K562 (cell line): ENCODE measurements at regions not wholly inside any gene's neighbourhood (a gene's known extent, or its start where the extent isn't known, plus 50 kb on each side); places are given as distances from the start of the nearest gene placed in this dataset.

ENCODE experiments used
- ATAC-seq: fragments of 200-7000 bp; cut with Tn5 transposase; 3 replicates; pipeline ENCODE4 v1.9.1; 2020; ENCODE audit warnings: moderate library complexity
- BruUV-seq: library from RNA; stranded (reverse); fragments of 400-500 nt; replicated peaks from 2 replicates; lab custom pipeline; 2021; lab: Mats Ljungman, UMichigan
- CTCF ChIA-PET: fragments of 300-600 bp; formaldehyde crosslinking; extraction: SDS; loops from one replicate; lab custom pipeline; 2021; ENCODE audit warnings: low intra/inter-chr PET ratio; lab: Yijun Ruan, JAX
- POLR2A ChIA-PET: fragments of 300-600, 350-650 bp; sonication (Branson Sonifier 250); formaldehyde crosslinking; extraction: SDS; loops from one replicate; lab custom pipeline; 2021; ENCODE audit warnings: antibody characterized with exemption, inconsistent platforms; lab: Yijun Ruan, JAX
- DNase-seq, 4 experiments: peaks; one replicate each; pipeline versions ENCODE4 v3.0.0 to v3.0.0-alpha.2; 2011 to 2018; ENCODE audit warnings: low spot score in 3 of 4, mixed read lengths in 3 of 4; ENCODE audit errors: extremely low read depth in 1 of 4
- FAIRE-seq: peaks from 2 replicates; lab custom pipeline; 2011; peaks lifted over from hg19 to GRCh38; lab: Jason Lieb, UNC
- H2AFZ ChIP-seq: 2 replicates; pipeline ENCODE4 v1.6.0; 2011; ENCODE audit warnings: low read depth, low read length, control low read depth, inconsistent platforms
- H3K27ac ChIP-seq: fragments of 200-600 bp; 3 replicates; pipeline ENCODE4 v1.8.0; 2011; ENCODE audit warnings: low read depth, mild to moderate bottlenecking, control low read depth, inconsistent platforms, low read length, moderate library complexity, mixed read lengths; ENCODE audit errors: extremely low read depth
- H3K27me3 ChIP-seq, 2 experiments: fragments of 300-600 bp in 1 of 2; 2 replicates in 1 of 2; 3 replicates in 1 of 2; pipeline versions ENCODE4 v1.6.0 to v1.8.0; 2011; ENCODE audit warnings: inconsistent platforms in 2 of 2, low read length in 2 of 2, mild to moderate bottlenecking in 1 of 2, mixed read lengths in 1 of 2, moderate library complexity in 1 of 2; ENCODE audit not compliant: control insufficient read depth in 2 of 2, insufficient read depth in 2 of 2
- H3K36me3 ChIP-seq: fragments of 300-600 bp; 3 replicates; pipeline ENCODE4 v1.8.0; 2011; ENCODE audit warnings: mild to moderate bottlenecking, low read length, inconsistent platforms; ENCODE audit not compliant: control insufficient read depth, insufficient read depth
- H3K4me1 ChIP-seq, 2 experiments: fragments of 200-600 bp in 1 of 2; replicated peaks in 1 of 2; 2 replicates in 1 of 2; 3 replicates in 1 of 2; pipeline versions ENCODE4 v1.5.1 to v1.8.0; 2011; ENCODE audit warnings: inconsistent platforms in 2 of 2, low read length in 2 of 2, mild to moderate bottlenecking in 1 of 2, mixed read lengths in 1 of 2, moderate library complexity in 1 of 2; ENCODE audit not compliant: control insufficient read depth in 2 of 2, insufficient read depth in 2 of 2
- H3K4me2 ChIP-seq: 2 replicates; pipeline ENCODE4 v1.6.1; 2011; ENCODE audit warnings: low read length, control low read depth, inconsistent platforms, mixed read lengths; ENCODE audit not compliant: insufficient read depth
- H3K4me3 ChIP-seq: fragments of 200-600 bp; sonication (generic), shearing (Covaris generic); 2 replicates; pipeline ENCODE4 v1.5.1; 2016; ENCODE audit warnings: control low read depth, inconsistent platforms
- H3K79me2 ChIP-seq: fragments of 200-600 bp; 3 replicates; pipeline ENCODE4 v1.8.0; 2011; ENCODE audit warnings: low read length, inconsistent platforms; ENCODE audit not compliant: control insufficient read depth, insufficient read depth
- H3K9ac ChIP-seq, 2 experiments: 2 replicates each; pipeline versions ENCODE4 v1.6.0 to v1.6.1; 2011; ENCODE audit warnings: low read depth in 2 of 2, low read length in 2 of 2, control low read depth in 1 of 2, inconsistent platforms in 1 of 2, mild to moderate bottlenecking in 1 of 2, mixed read lengths in 1 of 2; ENCODE audit not compliant: insufficient read depth in 1 of 2
- H3K9me1 ChIP-seq: one replicate; pipeline ENCODE4 v1.6.0; 2011; ENCODE audit warnings: inconsistent platforms, mild to moderate bottlenecking, low read length, moderate library complexity; ENCODE audit not compliant: control insufficient read depth, insufficient read depth
- H3K9me3 ChIP-seq: replicated peaks from 2 replicates; pipeline ENCODE4 v1.5.1; 2011; ENCODE audit warnings: low read depth, low read length, inconsistent platforms; ENCODE audit not compliant: control insufficient read depth, insufficient read depth
- H4K20me1 ChIP-seq: replicated peaks from 2 replicates; pipeline ENCODE4 v1.6.1; 2011; ENCODE audit warnings: low read length, inconsistent platforms, mixed read lengths; ENCODE audit not compliant: control insufficient read depth, insufficient read depth
- WGBS: fragments of 100-300 bp; shearing (Covaris generic); methylation state at CpG from one replicate; pipeline ENCODE4 v1.1.6; 2016; ENCODE audit warnings: low coverage, mixed read lengths; ENCODE audit not compliant: insufficient coverage; ENCODE audit errors: missing lambda C conversion rate; 5-methylcytosine and 5-hydroxymethylcytosine counted together
- in situ Hi-C: fragments of 300-500 bp; cut with MboI; formaldehyde crosslinking; loops from 4 replicates; pipeline ENCODE4 v1.15.0; 2018; ENCODE audit warnings: inconsistent platforms, mixed read lengths
- intact Hi-C: fragments of 100-400 bp; cut with micrococcal nuclease; formaldehyde crosslinking; loops from 2 replicates; pipeline ENCODE4 v1.14.2; 2022
- TF ChIP-seq, protein P1 (sequence below): sonication (generic); formaldehyde crosslinking; IDR thresholded peaks from 2 replicates; pipeline ENCODE4 v1.4.0; 2020; ENCODE audit warnings: mild to moderate bottlenecking, missing genetic modification reagents

DNA sequence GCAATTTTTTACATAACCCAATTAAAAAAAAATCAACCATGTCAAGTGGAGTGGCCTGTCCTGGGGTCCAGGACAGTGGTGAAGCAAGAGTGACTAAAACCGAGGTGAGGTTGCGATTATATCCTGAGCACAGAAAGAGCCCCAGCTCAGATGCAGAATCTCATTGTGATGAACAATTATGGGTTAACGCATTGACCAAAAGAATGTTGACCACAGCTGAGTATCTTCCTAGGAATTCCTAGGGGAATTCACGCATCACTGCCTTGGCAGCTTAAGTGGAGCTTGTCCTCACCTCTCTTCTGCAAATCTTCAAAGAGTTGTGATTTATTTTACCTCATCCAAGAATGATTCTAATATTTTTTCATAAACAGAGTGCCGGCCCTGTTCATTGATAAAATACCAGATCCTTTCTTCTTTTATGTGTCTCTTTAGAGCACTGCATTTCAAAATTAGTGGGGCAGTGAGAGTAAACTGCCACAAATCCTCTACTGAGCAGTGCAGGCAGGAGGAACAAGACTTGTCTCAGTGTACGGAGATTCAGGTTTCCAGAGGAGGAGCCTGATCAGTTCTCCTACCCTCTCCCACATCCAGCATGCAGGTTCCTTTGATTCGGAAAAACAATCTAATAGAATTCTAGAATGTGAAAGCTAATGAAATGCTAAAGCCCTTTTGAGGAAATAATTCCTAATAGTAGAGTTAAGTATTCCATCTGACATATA is 60.1 kb upstream of the ZNF184 start:
- ChIA-PET POLR2A (interaction anchor here (0.9 to 1.9 kb wide), 5 partner anchors 12 to 386 kb away, joined by 3 to 7 read pairs (median 4); a partner anchor contains a TSS), CTCF (no interaction called here)
- Histone ChIP-seq H3K27ac (no peak overlapping the region), H3K27me3 (no peaks in the 10 kb centered on the region), H2AFZ (peak overlapping the region; percentile 41), H3K9me3 (no peaks in the 10 kb centered on the region), H3K4me3 (no peak overlapping the region), H3K9ac (no peak overlapping the region), H3K79me2 (no peaks in the 10 kb centered on the region), H3K36me3 (no peaks in the 10 kb centered on the region), H4K20me1 (no peaks in the 10 kb centered on the region), H3K4me2 (peak overlapping the region; percentile 34; the same call in 1 of the 2 replicates), H3K4me1 (peaks cover 4 to 13% of the 10 kb centered on the region in 2 experiments; a peak in 4 of 5 replicates), H3K9me1 (no peaks in the 10 kb centered on the region)
- DNase-seq (no peak), ATAC-seq (peak; percentile 42), FAIRE-seq (no peak)
- WGBS, result 32% methylated on average over 7 of the region's 7 CpGs
- in situ Hi-C loops, result no loop called here
- intact Hi-C loops, result loop anchor here (1.0 kb wide), 1 partner anchor 14 kb away; no protein-coding TSS in a partner anchor
- no TSS peak for BruUV-seq
- TF ChIP-seq, protein P1, sequence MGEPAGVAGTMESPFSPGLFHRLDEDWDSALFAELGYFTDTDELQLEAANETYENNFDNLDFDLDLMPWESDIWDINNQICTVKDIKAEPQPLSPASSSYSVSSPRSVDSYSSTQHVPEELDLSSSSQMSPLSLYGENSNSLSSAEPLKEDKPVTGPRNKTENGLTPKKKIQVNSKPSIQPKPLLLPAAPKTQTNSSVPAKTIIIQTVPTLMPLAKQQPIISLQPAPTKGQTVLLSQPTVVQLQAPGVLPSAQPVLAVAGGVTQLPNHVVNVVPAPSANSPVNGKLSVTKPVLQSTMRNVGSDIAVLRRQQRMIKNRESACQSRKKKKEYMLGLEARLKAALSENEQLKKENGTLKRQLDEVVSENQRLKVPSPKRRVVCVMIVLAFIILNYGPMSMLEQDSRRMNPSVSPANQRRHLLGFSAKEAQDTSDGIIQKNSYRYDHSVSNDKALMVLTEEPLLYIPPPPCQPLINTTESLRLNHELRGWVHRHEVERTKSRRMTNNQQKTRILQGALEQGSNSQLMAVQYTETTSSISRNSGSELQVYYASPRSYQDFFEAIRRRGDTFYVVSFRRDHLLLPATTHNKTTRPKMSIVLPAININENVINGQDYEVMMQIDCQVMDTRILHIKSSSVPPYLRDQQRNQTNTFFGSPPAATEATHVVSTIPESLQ, result no peak
